ENCODE measurements at regions not wholly inside any gene's neighbourhood (a gene's known extent, or its start where the extent isn't known, plus 50 kb on each side); places are given as distances from the start of the nearest gene placed in this dataset.

DNA sequence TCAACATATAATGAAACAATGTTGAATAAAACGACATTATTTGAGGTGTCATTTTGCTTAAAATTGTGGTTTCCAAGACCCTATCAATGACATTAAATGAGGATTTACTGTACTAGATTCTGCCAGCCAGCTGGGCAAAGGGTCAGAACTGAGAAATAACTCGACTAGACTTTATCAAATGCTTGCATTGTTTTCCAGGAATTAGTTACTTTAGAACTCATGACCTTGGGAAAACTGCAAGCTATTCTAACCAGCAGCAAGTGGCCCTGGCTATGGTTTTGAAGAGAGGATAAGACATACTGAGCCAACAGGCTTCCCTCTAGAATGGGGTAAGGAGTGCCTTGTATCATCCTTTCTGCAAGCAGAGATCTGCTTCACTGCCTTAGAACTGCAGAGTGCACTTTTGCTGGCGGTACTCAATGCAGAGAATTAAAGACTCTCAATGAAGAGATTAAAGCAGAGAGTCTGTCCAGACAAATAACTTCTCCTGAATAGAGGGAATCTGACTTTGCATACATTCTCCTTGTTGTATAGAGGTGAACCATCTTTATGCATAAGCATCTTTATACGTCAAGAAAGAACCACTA lies 281.5 kb downstream of the ARL4A start:
- TF ChIP-seq, protein P1, sequence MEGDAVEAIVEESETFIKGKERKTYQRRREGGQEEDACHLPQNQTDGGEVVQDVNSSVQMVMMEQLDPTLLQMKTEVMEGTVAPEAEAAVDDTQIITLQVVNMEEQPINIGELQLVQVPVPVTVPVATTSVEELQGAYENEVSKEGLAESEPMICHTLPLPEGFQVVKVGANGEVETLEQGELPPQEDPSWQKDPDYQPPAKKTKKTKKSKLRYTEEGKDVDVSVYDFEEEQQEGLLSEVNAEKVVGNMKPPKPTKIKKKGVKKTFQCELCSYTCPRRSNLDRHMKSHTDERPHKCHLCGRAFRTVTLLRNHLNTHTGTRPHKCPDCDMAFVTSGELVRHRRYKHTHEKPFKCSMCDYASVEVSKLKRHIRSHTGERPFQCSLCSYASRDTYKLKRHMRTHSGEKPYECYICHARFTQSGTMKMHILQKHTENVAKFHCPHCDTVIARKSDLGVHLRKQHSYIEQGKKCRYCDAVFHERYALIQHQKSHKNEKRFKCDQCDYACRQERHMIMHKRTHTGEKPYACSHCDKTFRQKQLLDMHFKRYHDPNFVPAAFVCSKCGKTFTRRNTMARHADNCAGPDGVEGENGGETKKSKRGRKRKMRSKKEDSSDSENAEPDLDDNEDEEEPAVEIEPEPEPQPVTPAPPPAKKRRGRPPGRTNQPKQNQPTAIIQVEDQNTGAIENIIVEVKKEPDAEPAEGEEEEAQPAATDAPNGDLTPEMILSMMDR (IDR thresholded peaks at IDR 0.05 in 2 of 3, conservative IDR thresholded peaks at IDR 0.05 in 1 of 3; ENCODE audit: borderline replicate concordance in 1 of 3, insufficient read depth in 1 of 3, low read depth in 2 of 3, low read length in 2 of 3) = no peak
- TF ChIP-seq, protein P2, sequence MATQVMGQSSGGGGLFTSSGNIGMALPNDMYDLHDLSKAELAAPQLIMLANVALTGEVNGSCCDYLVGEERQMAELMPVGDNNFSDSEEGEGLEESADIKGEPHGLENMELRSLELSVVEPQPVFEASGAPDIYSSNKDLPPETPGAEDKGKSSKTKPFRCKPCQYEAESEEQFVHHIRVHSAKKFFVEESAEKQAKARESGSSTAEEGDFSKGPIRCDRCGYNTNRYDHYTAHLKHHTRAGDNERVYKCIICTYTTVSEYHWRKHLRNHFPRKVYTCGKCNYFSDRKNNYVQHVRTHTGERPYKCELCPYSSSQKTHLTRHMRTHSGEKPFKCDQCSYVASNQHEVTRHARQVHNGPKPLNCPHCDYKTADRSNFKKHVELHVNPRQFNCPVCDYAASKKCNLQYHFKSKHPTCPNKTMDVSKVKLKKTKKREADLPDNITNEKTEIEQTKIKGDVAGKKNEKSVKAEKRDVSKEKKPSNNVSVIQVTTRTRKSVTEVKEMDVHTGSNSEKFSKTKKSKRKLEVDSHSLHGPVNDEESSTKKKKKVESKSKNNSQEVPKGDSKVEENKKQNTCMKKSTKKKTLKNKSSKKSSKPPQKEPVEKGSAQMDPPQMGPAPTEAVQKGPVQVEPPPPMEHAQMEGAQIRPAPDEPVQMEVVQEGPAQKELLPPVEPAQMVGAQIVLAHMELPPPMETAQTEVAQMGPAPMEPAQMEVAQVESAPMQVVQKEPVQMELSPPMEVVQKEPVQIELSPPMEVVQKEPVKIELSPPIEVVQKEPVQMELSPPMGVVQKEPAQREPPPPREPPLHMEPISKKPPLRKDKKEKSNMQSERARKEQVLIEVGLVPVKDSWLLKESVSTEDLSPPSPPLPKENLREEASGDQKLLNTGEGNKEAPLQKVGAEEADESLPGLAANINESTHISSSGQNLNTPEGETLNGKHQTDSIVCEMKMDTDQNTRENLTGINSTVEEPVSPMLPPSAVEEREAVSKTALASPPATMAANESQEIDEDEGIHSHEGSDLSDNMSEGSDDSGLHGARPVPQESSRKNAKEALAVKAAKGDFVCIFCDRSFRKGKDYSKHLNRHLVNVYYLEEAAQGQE (IDR thresholded peaks at IDR 0.05; ENCODE audit: low read depth) = no peak
- no peak for TF ChIP-seq POLR2AphosphoS5 (IDR thresholded peaks at IDR 0.05; ENCODE audit: low read depth, low read length)
- TF ChIP-seq YY1 (IDR thresholded peaks at IDR 0.05; ENCODE audit: extremely low read depth, insufficient replicate concordance, low read depth, low read length) = no peak

All from HCT116 (cell line).